Left colon (tissue), 2 donors: ENCODE measurements at regions not wholly inside any gene's neighbourhood (a gene's known extent, or its start where the extent isn't known, plus 50 kb on each side); places are given as distances from the start of the nearest gene placed in this dataset.

ENCODE experiments used
- ATAC-seq: fragments of 200-7000 bp; cut with Tn5 transposase; one replicate; pipeline ENCODE4 v1.9.1; 2020; ENCODE audit warnings: mild to moderate bottlenecking, moderate library complexity
- DNase-seq, 2 donors: peaks; one replicate each; pipeline ENCODE4 v3.0.0-alpha.2; 2020
- intact Hi-C, 2 donors: fragments of 100-400 bp; cut with DNase I in 1 of 2; cut with micrococcal nuclease in 1 of 2; formaldehyde crosslinking; loops; one replicate each; pipeline versions ENCODE4 v1.11.2 to v1.14.0; 2022; cut with DNase I, micrococcal nuclease
- donor health status: DM: no; HTN: no; CAD: no.
- donor health status: DM: yes; HTN: yes; CAD: no.

DNA sequence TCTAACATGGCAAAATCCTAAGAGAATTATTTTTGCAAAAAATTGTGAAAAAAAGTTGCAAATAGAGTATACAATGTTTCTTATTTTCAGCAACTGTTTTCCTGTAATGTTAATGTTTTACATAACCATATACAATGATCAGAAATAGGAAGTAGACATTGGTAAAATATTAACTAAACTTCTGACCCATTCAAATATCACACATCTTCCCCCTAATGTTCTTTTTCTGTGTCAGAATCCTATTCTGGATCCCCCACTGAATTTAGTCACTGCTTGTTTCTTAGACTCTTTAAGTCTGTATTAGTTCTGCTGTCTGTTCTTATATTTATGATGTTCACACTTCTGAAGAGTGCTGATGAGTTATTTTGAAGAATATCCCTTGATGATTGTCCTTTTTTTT lies 62.0 kb downstream of the HFE start:
- ATAC-seq (peak; percentile 25), DNase-seq (no peak)
- intact Hi-C loops = no loop called here

DNA sequence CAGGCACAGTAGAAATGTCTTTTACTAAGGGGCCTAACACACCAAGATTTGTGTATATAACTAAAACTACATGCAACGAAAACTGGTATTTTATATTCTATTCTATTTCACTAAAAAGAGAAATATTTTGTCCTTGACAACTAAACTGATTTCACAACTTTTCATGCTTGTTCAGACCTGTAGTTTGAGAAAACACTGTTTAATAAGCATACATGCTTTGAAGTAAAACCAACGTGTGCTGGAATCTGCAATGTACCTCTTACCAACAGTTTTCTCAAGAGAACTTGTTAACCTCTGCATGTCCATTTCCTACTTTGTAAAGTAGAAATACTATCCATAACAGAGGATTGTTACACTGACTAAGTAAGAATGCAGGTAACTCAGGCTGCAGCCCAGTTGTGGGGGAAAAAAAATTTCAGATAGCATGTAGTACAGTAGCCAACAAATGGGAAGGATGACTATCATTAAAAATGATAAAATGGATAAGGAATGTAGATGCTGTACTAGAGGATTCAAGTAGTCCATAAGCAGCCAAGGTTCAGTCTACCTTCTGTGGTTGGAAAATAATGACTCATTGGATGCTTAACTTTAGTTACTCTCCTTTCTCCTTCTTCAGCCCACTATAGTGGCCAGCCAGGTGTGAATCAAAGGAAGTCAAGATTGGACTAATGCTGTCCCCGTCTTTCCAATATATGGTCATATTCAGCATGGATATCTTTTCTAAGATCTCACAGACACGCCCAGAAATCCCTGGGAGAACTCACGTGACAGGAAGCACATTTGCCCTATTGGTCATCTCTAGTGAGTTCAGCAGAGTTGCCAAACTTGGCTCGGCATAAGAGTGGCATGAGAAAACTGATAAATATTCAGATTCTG lies 65.2 kb downstream of the HFE start:
- ATAC-seq (no peak), DNase-seq (no peak)
- intact Hi-C loops = no loop called here

DNA sequence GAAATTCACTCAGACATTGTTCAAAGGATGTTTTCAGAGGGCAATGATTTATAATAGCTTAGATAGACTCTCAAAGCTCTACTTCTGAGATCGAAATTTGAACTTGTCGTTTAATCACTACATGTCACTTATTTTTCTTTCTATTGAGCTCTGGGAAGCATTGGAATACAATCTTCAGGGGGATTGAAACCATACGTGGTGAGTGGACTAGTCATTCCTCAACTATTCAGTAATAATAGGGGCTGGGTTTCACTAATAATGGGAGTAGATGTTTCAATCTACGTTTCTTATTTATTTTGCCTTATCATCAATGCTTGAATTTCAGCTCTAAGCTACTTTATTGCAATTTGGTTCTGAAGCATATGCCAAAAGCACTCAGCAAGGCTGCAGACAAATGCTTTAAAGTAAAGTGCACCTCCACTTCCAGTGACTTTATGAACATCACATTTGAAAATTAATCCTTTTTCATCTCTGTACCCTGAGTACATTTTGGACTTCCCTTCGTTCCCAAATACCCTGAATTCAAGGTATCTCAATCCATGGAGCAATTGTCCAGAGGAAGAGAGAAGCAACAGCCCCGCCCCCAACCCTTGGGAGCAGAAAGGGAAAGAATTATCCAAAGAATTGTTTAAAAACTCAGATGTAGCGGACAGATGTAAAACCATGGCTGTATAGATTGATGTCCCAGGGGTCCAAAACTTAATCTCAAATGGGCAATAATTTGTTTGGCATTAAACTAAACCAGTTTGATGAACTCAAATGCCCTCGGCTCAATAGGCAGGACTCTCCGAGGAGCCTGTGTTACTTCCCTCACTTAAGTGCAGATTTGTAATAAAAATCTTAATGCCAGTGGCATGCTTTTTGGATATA lies 68.1 kb downstream of the HFE start:
- intact Hi-C loops = loop anchor here in 1 of 2 donors (5.0 kb wide), 1 partner anchor 33 kb away; a partner anchor contains a TSS
- ATAC-seq (no peak), DNase-seq (peak in 1 of 2 donors; percentile 84)

DNA sequence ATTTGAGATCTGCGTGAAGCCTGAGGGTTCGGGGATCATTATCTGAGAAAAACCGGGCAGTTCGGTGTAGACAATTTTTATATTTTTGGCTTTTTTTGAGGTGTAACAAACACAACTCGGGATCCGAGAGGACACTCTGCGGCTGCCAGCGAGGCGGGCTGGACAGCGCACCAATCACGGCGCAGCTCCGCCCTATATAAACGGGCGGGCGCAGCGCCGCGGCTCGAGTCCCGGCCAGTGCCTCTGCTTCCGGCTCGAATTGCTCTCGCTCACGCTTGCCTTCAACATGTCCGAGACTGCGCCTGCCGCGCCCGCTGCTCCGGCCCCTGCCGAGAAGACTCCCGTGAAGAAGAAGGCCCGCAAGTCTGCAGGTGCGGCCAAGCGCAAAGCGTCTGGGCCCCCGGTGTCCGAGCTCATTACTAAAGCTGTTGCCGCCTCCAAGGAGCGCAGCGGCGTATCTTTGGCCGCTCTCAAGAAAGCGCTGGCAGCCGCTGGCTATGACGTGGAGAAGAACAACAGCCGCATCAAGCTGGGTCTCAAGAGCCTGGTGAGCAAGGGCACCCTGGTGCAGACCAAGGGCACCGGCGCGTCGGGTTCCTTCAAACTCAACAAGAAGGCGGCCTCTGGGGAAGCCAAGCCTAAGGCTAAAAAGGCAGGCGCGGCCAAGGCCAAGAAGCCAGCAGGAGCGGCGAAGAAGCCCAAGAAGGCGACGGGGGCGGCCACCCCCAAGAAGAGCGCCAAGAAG lies 69.0 kb downstream of the HFE start:
- intact Hi-C loops = loop anchor here in 1 of 2 donors (5.0 kb wide), 1 partner anchor 34 kb away; a partner anchor contains a TSS
- peak; percentile 54 for ATAC-seq
- DNase-seq = peak; percentile 91 to 94

DNA sequence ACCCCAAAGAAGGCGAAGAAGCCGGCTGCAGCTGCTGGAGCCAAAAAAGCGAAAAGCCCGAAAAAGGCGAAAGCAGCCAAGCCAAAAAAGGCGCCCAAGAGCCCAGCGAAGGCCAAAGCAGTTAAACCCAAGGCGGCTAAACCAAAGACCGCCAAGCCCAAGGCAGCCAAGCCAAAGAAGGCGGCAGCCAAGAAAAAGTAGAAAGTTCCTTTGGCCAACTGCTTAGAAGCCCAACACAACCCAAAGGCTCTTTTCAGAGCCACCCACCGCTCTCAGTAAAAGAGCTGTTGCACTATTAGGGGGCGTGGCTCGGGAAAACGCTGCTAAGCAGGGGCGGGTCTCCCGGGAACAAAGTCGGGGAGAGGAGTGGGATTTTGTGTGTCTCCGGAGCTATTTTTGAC lies 69.6 kb downstream of the HFE start:
- intact Hi-C loops = loop anchor here in 1 of 2 donors (5.0 kb wide), 1 partner anchor 35 kb away; a partner anchor contains a TSS
- ATAC-seq (peak; percentile 41), DNase-seq (peak; percentile 68 to 77)

DNA sequence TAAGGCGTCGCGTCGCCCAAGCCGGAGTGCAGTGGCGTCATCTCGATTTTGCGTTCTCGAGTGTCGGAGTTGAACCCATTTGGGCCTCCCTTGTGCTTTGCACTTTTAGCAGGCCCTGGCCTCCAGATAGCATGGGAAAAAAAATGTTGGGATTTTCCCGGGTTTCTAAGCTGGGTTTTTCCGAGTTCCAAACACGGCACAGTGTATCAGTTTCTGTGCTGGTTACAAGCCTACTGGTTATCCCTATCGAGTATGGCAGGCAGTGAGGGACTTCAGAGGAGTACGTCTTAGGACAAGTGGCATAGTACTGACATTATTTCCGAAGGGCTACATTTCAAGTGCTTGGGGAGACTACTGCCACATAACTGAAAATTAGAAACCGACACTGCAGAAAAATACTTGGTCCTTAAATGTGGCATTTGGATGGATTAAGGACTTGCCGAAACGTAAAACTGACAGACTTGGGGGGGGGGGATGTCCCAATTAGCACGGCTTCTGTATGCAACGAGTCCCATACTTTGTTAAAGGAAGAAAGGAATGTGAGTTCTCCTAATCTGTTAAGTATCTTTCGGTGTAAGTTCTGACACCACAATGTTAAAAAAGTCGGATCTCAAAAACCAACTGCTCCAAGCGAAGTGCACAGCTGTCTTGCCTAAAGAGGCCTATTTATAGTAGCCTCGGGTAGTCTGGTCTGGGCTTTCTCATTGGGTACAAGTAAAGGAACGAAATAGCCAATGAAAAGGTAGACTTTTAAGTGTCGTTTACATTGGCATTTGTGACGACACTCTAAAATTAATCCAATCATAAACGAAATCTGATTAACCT lies 70.2 kb downstream of the HFE start:
- ATAC-seq (peak; percentile 63), DNase-seq (peak; percentile 54 to 80)
- intact Hi-C loops = loop anchor here in 1 of 2 donors (5.0 kb wide), 1 partner anchor 35 kb away; a partner anchor contains a TSS

DNA sequence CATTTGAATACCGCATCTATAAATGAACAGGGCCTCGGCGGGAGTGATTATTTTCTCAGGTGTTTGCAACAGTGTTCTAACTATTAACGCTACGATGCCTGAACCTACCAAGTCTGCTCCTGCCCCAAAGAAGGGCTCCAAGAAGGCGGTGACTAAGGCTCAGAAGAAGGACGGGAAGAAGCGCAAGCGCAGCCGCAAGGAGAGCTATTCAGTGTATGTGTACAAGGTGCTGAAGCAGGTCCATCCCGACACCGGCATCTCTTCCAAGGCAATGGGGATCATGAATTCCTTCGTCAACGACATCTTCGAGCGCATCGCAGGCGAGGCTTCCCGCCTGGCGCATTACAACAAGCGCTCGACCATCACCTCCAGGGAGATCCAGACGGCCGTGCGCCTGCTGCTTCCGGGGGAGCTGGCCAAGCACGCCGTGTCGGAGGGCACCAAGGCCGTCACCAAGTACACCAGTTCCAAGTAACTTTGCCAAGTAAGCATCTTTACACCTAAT lies 70.9 kb downstream of the HFE start:
- DNase-seq (peak; percentile 82 to 84), ATAC-seq (peak; percentile 1)
- intact Hi-C loops = loop anchor here in 1 of 2 donors (5.0 kb wide), 1 partner anchor 36 kb away; a partner anchor contains a TSS

DNA sequence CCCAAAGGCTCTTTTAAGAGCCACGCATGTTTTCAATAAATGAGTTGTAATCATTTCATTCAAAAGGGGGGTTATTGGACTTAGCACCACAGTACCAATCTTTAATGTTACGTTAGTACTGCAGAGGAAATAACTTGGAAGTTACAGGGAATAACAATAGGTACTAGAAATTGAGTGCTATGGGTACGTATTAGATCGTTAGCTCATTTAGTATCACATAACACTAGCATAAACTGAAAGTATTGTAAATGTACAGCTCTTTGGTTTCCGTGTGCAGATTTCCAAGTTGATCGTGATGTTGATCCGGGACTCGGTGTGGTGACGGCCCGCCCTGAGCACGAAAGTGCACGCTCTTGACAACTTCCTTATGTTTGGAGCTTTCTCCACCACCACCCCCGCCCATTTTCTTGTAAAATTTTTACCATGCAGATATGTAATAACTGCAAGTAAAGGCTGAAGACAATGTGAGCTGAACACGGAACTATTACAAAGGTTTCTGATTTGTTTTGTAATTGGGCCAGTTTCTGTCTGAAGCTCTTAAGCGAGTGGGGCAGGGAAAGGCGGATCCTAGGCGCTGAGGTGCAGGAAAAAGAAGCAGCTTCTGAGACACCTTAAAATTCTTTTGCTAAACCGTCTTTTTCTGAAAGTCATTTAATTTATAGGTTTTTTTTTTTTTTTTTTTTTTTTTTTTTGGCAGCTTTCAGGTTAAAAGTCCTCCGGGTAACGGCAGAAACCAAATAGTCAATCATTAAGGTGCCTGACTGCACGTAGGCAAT lies 71.5 kb downstream of the HFE start:
- DNase-seq (peak; percentile 78 to 85), ATAC-seq (peak; percentile 50)
- intact Hi-C loops = loop anchor here in 1 of 2 donors (5.0 kb wide), 1 partner anchor 36 kb away; a partner anchor contains a TSS

DNA sequence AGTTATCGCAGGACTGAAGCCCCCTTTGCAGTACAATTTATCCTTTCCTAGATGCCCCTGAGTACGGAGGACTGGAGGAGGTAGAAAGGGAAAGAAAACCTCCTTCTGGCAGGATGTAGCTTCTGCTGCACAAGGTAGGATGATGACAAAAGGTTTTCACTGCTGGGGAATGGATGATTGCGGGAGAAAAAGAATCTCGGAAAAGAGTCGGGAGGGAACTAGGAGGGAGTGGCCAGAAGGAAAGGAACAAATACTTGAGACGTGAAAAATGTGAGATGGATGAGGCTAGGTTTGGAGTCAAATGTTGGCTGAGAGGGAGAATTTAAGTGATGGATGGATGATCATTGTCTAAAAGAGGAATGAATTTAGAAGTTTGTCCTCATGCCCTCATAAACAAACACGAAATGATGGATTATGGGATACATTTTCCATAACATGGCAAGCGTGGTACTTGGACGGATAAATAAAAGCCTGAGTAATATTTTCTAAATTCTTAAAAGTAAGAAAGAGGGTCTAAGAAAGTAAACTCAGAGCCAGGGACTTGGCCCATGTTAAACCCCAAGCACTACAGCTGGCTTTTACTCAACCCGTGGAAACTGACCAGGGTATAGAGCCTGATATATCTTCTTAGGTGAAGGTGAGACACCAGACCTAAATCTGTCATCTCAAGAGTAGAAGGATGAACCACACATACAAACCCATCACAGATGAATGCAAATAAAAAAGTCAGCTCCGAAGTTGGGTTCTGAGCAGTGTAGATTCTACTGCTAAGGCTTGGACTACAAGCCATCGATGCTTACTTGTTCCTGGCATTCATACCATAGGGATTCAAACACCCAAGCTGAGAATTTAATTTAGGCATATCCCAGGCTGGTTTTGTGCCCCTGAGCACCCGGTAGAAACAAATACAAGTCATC lies 72.4 kb downstream of the HFE start:
- intact Hi-C loops = loop anchor here in 1 of 2 donors (5.0 kb wide), 1 partner anchor 37 kb away; a partner anchor contains a TSS
- ATAC-seq = peak; percentile 0
- DNase-seq = no peak

DNA sequence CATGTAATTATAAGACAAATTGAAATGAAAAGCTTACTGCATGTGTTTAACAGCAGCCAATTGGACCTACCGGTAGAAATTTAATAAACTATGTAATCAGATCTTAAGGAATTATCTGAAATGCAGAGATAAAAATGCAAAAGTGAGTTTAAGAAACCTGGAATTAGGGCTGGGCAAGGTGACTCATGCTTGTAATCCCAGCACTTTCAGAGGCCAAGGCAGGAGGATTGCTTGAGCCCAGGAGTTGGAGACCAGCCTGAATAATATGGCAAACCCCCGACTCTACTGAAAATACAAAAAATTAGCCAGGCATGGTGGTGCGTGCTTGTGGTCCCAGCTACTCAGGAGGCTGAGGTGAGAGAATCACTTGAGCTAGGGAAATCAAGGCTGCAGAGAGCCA lies 74.1 kb downstream of the HFE start:
- ATAC-seq (no peak), DNase-seq (no peak)
- intact Hi-C loops = no loop called here

DNA sequence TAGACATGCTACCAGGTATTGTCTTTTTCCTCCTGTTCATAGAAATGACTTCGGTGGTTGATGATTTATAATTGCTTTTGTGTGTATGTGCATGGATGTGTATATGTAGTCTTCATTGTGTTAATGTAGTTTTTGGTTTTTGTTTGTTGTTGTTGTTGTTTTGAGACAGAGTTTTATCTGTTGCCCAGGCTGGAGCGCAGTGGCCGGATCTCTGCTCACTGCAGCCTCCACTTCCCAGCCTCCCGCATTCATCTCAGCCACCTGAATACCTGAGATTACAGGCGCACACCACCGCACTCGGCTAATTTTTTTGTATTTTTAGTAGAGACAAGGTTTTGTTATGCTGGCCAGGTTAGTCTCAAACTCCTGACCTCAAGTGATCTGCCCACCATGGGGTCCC lies 75.2 kb downstream of the HFE start:
- DNase-seq (no peak), ATAC-seq (no peak)

DNA sequence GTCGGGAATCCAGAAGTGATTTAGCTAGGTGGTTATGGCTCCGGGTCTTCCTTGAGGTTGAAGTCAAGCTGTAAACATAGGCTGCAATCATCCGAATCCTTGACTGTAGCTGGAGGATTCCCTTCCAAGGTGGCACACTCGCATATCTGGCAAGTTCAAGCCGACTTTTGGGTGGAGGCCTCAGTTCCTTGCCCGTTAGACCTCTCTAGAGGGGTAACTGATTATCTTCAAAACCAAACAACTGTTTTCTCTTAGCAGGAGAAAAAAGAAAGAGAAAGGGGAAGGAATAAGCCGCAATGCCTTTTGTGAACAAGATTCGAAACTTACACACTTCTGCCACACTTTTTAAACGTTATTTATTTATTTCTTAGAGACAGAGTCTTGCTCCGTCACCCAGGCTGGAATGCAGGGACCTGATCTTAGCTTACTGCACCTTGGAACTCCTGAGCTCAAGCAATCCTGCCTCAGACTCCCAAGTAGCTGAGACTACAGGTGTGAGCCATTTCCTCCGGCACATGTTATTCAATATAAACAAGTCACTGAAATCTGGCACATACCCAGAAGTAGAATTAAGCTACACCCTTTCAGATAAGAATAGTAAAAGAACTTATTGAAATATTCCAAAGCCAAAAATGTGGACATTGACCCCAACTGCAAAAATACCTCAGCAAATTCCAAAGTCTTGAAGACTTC lies 76.3 kb downstream of the HFE start:
- DNase-seq (no peak), ATAC-seq (peak; percentile 31)
- intact Hi-C loops = no loop called here

More for the DNA sequence above, 75.2 kb downstream of the HFE start:
- intact Hi-C loops = no loop called here

DNA sequence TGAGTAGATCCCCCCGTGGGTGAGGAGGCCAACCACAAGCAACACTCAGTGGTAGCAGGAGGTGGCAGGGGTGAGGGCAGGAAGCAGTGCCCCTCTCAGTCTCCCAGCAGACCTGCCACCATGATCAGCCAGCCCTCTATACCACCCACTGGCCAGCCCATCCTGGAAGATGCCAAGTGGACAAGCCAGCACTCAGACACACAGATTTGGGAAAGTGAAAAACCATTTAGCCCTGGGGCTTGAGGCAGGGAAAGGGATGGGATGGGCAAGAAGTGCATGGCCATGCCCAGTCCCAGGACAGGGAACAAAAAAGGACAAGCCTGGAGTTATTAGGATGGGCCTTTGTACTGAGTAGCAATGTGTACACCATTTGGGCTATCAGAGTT lies 76.9 kb downstream of the HFE start:
- no peak for DNase-seq
- intact Hi-C loops = no loop called here
- peak; percentile 4 for ATAC-seq

DNA sequence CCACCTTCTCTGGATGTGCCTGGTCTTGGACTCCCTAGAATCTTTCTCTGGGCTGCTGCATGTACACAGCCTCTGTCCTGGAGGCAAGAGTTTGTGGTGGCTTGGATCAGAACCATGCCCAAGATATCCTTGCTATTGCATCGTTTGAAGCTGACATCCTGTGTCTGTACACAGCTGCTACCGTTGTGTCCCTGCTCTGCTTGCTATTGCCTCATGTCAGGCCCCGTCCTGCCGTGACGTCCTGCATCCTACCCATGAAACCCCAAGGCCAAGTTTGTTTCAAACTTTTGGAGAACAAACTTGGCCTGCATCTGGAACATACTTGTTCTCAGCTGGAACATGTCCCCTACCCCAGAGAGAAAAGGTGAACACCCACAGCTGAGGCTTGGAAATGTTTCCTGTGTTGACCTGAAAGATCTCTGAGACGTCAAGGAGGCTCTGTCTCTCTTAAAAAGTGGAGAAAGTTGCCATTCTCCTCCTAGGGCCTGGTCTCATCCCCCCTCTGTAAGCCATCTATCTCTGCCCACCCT lies 78.1 kb downstream of the HFE start:
- no peak for DNase-seq
- intact Hi-C loops = no loop called here
- ATAC-seq = no peak

DNA sequence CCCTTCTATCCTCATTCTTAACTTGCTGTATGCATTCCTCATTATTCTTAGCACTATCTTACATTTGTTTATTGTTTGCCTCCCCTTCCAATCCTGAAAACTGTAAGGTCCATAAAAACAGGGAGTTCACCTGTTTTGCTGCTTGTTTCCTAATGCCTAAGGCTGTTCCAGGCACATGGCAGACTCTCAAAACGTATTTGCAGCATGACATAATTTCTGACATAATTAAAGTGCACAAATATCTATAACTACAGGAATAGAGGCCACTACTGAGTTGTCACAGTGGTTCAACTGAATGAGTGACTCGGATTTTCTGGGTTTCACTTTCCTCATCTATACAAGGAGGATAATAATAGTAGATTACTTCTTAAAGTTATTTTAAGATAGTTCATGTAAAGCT lies 83.0 kb downstream of the HFE start:
- intact Hi-C loops = no loop called here
- ATAC-seq (no peak), DNase-seq (no peak)
